ENCODE measurements at regions not wholly inside any gene's neighbourhood (a gene's known extent, or its start where the extent isn't known, plus 50 kb on each side); places are given as distances from the start of the nearest gene placed in this dataset.
"Not testable (repeated sequence)": the region's sequence is repeated elsewhere in the genome, so short reads cannot be mapped to it uniquely, and the experiment has no call there.

DNA sequence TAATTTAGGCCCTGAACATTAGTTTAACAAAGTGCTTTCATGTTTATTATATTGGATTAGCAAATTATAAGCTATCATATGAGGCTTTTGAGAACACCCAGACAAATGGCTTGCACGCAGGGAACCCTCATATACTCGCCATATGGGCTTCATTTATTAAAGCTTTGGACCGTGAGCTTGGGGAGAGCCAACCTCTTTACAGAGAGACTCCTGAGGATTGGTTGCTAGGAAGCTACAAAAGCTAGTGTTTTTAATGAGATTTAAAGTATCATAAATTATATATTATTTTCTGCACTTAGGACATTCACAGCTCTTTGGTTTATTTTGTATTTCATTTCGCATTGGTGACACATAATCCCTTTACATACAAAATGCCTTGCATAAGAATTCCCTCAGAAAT lies 193.8 kb upstream of the TOX3 start:
- FAIRE-seq (no peak), DNase-seq (ENCODE audit: insufficient read length, low spot score) (no peak)

GRCh38 chr16:52740333-52740732 lies 193.4 kb upstream of the TOX3 start:
- no peak for FAIRE-seq
- DNase-seq (ENCODE audit: insufficient read length, low spot score) = no peak

GRCh38 chr16:52738992-52739391 lies 192.0 kb upstream of the TOX3 start:
- not testable (repeated sequence) for DNase-seq (ENCODE audit: insufficient read length, low spot score); FAIRE-seq

DNA sequence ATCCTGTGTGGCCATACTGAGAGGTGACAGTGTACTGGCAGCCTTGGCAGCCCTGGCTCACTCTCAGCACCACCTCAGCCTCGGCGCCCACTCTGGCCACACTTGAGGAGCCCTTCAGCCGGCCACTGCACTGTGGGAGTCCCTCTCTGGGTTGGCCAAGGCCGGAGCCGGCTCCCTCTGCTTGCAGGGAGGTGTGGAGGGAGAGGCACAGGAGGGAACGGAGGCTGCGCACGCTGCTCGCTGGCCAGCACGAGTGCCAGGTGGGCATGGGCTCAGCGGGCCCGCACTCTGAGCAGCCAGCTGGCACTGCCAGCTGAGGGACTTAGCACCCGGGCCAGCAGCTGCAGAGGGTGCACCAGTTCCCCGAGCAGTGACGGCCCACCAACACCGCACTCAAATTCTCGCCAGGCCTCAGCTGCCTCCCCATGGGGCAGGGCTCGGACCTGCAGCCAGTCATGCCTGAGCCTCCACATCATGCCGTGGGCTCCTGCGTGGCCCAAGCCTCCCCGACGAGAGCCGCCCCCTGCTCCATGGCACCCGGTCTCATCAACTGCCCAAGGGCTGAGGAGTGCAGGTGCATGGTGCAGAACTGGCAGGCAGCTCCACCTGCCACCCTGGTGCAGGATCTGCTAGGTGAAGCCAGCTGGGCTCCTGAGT lies 184.4 kb upstream of the TOX3 start:
- DNase-seq (ENCODE audit: insufficient read length, low spot score) (no peak), FAIRE-seq (no peak)

GRCh38 chr16:52729731-52730130 lies 182.8 kb upstream of the TOX3 start:
- DNase-seq (ENCODE audit: insufficient read length, low spot score) = no peak
- FAIRE-seq = no peak

DNA sequence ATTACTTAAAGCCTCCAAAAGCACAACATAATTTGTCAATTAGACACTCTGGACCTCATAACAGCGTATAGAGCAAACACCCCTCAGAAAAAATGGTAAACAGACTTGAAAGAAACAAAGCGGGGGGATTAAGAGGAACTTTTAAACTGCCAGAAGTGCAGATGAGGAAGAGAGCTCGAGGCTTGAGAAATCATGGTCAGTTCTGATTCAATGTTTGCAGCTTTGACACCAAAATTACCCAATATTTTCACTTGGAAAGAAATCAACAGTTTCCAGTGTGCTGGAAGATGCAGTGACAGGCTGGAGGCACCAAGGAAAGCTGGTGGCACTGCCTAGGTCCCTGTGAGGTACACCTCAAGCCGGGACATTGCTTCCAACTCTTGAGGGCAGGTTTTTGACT lies 180.9 kb upstream of the TOX3 start:
- DNase-seq (ENCODE audit: insufficient read length, low spot score) (no peak), FAIRE-seq (no peak)

DNA sequence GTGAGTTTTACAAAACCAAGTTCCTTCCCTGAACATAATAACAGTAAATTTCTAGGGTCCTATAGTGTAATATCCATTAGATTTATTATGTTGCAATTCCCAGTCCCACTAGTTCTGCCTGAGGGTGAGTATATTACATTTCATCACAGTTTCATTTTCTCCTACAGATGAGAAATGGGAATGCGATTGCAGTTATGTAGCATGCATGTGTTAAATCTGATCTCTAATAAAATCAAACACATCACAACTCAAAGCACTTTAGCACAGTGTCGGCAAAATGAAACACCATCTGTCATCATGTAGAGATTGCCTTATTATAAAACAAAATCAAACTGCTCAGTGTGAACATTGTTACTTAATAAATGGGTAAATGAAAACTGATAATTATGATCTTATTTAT lies 180.5 kb upstream of the TOX3 start:
- FAIRE-seq = no peak
- DNase-seq (ENCODE audit: insufficient read length, low spot score) = no peak

DNA sequence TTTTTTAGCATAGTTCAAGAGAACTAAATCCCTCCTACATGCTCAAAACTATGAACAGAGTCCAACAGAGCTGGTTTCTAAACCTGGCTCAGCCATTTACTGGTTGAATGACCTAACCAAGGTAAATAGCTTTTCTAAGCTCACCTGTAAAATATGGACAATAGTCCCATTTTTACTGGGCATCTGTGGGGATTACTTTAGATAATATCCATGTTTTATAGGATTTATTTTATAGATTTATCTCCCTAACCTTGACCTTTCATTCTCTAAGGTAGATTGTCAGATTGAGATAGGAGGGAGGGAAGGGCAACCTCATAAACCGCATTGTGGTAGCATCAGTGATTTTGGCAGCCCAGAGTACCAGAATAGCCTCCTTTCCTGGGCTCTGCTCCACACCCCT lies 178.5 kb upstream of the TOX3 start:
- DNase-seq (ENCODE audit: insufficient read length, low spot score) (no peak), FAIRE-seq (no peak)

GRCh38 chr16:52725043-52725442 lies 178.1 kb upstream of the TOX3 start:
- FAIRE-seq (no peak), DNase-seq (ENCODE audit: insufficient read length, low spot score) (no peak)

- DNase-seq (ENCODE audit: insufficient read length, low spot score) = no peak
Measured at GRCh38 chr16:52721331-52721730, 174.4 kb upstream of the TOX3 start.

GRCh38 chr16:52718046-52718445 lies 171.1 kb upstream of the TOX3 start:
- DNase-seq (ENCODE audit: insufficient read length, low spot score) (no peak), FAIRE-seq (no peak)

More at GRCh38 chr16:52721331-52721730, 174.4 kb upstream of the TOX3 start:
- no peak for FAIRE-seq

DNA sequence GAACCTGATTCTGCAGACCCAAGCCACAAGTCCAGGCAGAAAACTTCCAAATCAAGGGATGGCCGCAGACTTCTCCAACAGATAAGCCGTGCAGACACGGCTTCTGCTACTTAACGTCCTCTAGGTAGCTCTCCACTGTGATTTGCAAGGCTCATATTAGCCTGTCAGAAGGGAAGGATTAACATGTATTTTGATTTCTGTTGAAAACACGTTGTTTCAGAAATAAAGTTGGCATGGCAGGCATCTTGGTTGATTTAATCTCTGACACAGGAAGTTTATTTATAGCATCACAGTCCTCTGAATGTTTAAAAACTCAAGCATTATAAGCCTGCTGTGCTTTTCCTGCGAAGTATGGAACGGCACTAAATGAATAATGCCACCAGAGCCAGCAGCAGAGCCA lies 166.8 kb upstream of the TOX3 start:
- FAIRE-seq (no peak), DNase-seq (ENCODE audit: insufficient read length, low spot score) (no peak)

DNA sequence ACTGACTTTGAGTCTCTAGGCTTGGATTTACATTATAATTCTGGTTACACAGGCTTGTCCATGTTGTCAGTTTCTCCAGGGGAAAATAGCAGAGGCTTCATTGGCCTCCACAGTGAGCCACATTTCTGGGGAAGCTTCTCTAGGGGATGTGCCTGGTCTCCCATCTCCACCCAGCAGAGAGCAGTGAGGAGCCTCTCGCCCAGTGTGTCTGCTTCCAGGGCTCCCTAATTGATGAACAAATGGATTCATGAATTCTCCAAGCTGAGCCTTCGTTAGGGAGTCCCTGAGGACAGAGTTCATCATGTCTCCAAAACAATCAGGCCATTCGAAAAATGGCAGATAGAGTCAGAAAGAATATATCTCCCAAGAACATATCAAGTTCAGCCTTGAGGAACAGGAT lies 162.4 kb upstream of the TOX3 start:
- FAIRE-seq (no peak), DNase-seq (ENCODE audit: insufficient read length, low spot score) (no peak)

GRCh38 chr16:52708476-52708875 lies 161.5 kb upstream of the TOX3 start:
- no peak for FAIRE-seq
- DNase-seq (ENCODE audit: insufficient read length, low spot score) = no peak

DNA sequence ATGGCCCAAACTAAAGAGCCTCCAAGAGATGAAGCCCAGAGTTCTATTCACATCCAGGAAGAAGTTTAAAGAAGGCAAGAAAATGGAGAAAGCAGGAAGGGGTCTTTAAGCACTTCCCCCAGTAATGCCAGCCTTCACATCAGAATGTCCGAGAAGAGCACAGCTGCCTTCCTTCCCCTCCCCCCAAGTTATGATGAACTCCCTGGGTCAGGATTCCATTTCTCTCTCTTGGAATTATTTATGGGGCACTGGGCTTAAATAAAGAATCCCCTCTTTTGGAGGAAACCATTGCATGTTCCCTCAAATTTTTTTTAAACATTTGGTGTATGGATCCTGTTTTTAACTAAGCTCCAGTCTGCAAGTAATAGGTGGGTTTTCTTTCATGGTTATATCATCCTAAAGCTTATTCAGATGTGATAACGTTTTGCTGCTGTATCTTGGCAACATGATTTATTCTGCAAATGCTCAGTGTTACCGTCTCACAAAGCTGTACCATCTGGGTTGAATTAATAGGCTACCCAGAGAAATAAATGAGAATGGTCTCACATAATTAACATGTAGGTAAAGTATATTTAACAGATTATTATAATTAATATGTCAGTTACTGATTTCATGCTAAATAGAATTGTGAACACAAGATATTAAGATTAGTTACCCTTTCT lies 160.9 kb upstream of the TOX3 start:
- DNase-seq (ENCODE audit: insufficient read length, low spot score) (no peak), FAIRE-seq (no peak)

GRCh38 chr16:52705122-52705521 lies 158.2 kb upstream of the TOX3 start:
- no peak for DNase-seq (ENCODE audit: insufficient read length, low spot score)
- FAIRE-seq = no peak

DNA sequence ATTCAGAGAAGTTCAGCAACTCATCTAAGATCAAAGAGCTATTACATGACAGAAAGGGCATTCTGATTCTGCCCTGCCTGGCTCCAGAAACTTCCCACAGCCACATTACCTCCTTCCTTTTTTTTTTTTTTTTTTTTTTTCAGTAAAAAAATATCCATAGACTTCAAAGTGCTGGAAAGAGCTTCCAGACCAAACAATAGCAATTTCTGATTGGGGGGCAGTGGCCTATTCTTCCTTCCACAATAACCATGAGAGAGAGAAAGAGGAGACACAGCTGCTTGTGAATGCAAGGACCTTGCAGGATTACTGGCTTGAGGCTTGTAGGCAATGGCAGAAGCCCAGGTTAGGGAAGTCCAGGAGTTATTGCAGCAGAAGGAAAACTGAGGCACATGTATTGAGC lies 151.0 kb upstream of the TOX3 start:
- FAIRE-seq (no peak), DNase-seq (ENCODE audit: insufficient read length, low spot score) (no peak)

DNA sequence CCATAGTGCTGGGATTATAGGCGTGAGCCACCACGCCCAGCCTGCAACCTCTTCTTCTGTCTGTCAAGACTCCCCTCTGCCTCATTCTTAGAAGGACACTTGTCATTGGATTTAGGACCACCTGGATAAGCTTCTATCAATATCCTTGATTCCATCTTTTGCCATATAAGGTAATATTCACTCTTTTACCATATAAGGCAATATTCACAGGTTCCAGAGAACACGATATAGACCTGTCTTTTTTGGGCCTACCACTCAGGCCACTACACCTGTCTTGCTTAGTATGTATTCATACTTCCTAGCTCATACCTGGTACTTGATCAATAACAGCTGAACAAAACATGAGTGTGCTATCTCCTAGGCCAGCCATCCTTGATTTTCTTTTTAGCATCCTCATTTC lies 149.2 kb upstream of the TOX3 start:
- DNase-seq (ENCODE audit: insufficient read length, low spot score) (no peak), FAIRE-seq (no peak)

GRCh38 chr16:52690468-52690867 lies 143.5 kb upstream of the TOX3 start:
- FAIRE-seq (no peak), DNase-seq (ENCODE audit: insufficient read length, low spot score) (no peak)

DNA sequence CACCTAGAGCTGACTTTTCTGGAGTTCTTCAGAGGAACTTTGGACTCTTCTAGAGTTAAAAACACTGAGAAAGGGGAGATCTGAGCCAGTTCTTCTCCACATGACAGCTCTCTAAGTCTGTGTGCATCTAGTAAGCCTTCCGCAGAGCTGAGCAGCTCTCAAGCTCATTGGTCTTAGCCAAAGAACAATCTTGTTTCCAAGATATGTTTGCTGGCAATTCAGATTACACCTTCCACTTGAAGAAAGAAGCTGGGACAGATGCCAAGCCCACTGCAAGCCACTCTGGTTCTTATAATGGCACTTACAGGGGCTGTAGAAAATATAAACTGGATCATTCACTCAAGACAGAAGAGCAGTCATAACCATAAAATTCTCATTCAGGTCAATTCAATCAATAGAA lies 134.1 kb upstream of the TOX3 start:
- FAIRE-seq = no peak
- no peak for DNase-seq (ENCODE audit: insufficient read length, low spot score)

DNA sequence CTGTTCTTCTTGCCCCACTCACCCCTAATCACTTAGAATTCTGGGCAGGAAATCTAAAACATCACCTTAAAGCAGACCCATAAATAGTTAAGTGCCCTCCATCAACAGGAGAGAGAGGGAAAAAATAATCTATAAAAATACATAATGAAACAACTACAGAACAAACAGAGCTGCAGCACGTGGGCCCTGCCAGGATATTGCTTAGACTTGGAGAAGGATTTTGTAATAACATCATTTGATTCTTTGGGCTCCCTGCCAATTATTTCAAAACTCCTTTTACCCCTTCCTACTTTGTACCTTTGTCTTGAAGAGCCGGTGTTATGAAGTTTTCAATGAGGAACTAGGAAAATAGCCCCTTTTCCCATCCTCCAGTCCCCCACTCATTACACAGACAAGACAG lies 130.6 kb upstream of the TOX3 start:
- FAIRE-seq (no peak), DNase-seq (ENCODE audit: insufficient read length, low spot score) (no peak)

- DNase-seq (ENCODE audit: insufficient read length, low spot score) (no peak), FAIRE-seq (no peak)
Measured at GRCh38 chr16:52676959-52677358, 130.0 kb upstream of the TOX3 start.

GRCh38 chr16:52671590-52671989 lies 124.6 kb upstream of the TOX3 start:
- DNase-seq (ENCODE audit: insufficient read length, low spot score) (no peak), FAIRE-seq (no peak)

All from HTR-8/SVneo (cell line).